ENCODE measurements at regions not wholly inside any gene's neighbourhood (a gene's known extent, or its start where the extent isn't known, plus 50 kb on each side); places are given as distances from the start of the nearest gene placed in this dataset.

DNA sequence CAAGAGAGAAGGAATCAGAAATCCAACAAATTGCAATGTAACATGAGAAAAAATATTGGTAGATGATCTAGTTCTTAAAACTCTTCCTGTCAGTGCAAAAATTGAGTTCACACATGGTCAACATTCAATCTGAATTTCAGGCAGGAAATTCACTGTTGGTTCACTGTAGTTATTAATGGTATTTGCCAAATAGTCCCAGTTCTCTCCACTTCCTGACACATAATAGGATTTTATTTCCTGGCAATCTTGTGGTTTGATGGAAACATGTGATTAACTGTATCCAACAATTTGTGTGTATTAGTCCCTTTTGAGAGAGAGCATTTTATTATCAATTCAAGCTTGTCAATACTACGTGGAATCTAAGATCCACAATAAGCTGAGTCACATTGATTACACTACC is 1103.1 kb downstream of the ROBO2 start:
- no peak for DNase-seq

DNA sequence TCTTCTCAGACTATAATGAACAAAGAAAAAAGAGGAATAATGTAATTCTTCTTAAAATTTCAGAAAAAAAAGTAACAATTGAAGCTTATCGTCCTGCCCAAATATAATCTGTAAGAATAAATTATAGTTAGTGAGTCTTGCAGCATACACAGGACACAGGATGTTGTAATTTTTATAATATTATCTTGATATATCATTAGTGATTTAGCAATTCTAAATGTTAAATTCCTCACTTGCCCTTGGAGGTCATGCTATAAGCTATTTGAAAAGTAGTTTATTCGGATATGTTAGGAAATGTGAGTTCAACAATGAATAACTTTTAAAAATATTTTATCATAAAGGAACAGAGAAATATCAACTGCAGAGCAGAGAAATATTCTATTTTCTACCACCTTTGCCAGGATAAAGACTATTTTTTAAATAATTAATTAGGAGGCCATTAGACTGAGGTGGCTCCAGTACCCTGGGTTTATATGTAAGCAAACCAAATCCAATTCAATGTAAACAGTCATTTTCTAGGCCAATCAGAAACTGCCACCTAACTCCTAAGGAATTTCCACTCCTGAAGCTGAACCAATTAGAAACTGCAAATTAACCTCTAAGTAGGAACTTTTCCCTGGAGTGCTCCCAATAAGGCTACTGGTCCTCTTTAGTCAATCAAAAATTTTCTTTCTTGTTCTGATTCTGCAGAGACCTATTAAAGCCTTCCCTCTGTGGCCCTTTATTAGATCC is 1109.3 kb downstream of the ROBO2 start:
- no peak for DNase-seq

DNA sequence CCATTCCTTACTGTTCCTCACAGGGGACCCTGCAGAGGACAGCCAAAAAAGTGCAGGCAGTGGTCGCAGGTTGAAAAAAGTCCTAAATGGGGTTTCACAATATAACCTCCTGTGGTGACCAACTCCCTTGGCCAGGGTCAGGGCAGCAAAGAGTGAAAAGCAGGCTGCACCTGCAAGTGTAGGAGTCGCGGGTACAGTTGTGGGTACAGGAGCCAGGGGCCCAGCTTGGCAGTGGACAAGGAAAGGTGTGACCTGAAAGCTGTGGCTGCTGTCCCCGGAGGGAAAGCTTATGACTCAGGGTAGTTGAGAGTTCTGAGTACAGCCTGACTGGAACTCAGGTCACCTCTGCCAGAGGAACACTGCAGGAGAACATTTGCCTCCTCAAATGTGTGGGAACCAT is 1114.1 kb downstream of the ROBO2 start:
- DNase-seq, result no peak

DNA sequence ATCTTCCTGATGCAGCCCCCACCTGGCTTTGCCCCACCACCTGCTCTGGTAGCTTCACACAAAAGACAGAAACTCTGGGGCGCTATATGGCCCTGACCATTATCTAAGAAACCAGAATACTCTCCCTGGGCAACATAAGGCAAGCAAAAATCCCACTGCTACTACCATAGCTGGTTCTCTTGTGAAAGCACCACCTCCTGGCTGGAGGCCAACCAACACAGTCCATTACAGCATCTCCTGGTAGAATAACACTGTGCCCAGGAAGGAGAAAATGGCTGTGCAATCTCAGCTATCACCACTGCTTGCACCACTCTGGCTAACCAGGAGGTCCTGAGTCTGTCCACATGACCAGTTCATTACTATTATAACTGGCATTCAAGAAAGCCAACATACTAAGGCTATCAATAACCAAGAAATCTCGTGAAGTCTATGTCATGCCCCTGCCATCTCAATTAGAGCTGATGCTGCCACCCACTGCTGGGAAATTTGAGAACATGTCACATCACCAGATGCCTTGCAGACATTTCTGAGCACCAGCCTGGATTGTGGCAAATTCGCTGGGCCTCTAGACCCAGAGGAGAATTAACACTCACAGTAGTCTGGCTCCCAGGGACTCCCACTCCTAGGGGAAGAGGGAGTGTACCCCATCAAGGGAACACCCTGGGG is 1114.8 kb downstream of the ROBO2 start:
- DNase-seq, result no peak

DNA sequence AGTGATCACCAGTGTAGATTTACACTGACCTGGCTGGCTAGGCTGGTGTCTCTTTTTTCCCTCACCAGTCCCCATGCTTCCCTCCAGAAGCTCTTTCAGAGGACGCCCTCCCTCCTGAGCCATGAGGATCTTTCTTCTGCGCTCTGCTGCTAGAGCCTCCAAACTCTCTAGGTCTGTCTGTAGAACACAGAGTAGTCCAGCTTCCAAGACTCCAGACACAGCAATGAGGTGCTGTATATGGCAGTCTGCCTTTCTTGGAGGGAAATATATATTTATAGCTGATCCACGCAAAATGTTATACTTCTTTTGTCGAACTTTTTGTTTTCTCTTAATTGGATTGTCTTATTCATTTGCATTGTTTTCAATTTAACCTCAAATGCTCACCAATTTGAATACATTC is 1121.8 kb downstream of the ROBO2 start:
- DNase-seq, result no peak

DNA sequence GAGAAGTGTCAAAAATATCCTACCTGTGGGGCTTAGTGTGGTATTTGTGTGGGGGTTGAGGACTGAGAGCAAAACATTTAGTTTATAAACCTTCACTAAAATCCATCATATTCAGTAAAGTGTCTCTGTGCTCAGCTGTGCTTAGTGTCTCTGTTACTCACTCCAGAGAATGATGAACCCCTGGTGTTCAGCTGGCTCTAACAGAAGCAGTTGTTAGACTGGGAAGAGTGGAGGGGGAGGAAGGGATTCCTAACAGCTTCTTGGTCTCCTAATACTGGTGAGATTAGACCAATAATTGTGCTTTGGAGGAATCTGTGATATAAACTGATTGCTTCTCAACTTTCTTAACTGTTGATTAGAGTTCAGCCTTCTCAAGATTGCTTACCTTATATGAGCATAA is 1123.5 kb downstream of the ROBO2 start:
- DNase-seq, result no peak

DNA sequence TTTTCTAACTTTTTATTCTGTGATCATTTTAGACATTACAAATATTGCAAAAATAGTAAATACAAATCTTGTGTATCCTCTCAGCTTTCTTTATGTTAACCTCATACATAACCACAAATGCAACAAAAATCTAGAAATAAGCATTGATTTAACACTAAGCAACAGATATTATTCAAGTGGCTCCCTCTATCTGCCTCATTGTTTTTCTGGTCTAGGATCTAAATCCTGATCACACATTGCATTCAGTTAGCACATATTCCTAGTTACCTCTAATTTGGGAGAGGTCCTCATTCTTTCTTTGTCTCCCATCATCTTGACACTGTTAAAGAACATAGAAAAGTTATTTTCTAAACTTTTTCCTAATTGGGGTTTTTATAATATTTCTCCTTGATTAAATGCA is 1126.0 kb downstream of the ROBO2 start:
- no peak for DNase-seq

DNA sequence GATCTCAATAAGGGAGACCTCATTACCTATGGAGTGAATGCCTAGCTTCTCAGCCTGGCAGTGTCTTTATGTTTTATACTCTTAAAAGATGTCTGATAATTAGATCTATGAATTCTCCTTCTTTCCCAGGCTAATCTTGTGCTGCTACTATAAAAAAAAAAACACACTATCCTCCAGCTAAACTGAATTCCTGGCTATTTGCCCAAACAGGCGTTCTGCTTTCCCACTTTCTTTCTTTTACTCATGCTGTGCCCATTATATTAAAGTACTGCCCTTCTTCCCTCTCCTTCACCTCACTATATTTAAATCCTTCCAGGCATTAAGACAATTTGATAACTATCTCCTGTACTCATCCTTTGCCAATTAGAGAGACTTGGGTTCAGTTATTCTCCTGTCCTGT is 1134.9 kb downstream of the ROBO2 start:
- DNase-seq, result no peak

DNA sequence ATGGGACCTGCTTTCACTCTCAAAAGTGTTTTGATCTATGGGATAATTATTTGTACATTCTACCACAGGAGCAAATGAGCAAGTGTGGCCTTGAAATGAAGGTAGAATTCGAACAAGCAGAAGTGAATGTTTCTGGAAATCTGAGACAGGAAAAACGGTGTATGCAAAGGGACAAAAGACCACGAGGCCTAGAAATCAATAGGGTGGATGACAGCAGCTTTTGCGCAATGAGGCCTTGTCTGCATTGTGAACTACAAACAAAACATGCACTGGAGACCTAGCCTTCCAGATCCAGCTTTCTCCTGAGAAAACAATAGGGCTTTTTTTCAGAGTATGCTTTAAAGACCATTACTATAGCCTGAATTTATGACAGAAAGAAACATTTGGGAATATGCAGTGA is 1137.0 kb downstream of the ROBO2 start:
- DNase-seq, result no peak

DNA sequence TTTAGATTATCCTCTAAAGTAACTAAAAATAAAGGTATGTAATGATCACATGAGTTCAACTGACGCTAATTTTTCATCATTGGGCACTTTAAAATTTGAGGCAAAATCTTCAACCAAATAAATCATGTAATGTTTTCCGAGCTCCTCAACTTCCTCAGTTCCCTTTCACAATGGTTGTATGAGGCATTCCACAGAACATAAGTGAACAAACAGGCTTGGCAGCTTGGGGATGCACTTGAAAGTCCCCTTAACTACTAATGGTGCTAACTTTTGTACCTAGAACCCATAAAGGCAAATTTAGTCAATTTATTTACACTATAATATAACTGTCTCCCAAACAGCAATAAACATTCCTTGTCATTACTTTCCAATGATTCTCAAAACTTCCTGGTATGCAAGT is 1137.9 kb downstream of the ROBO2 start:
- no peak for DNase-seq

DNA sequence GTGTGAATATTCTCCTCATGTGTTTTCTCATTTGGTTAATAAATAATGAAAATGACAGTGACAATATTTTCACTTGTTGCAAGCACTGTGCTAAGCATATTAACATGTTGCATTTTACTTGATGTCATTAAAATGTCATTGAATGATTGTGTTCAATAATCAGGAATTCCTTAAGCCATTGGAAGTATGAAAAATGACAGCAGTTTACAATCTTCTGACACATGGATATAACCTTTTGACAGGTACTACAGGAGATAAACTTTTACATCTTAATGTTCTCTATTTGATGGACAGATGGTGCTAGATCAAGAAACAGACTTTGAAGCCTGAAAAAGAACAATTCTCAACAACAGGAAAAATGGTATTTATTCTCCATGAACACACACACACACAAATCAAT is 1138.3 kb downstream of the ROBO2 start:
- no peak for DNase-seq

DNA sequence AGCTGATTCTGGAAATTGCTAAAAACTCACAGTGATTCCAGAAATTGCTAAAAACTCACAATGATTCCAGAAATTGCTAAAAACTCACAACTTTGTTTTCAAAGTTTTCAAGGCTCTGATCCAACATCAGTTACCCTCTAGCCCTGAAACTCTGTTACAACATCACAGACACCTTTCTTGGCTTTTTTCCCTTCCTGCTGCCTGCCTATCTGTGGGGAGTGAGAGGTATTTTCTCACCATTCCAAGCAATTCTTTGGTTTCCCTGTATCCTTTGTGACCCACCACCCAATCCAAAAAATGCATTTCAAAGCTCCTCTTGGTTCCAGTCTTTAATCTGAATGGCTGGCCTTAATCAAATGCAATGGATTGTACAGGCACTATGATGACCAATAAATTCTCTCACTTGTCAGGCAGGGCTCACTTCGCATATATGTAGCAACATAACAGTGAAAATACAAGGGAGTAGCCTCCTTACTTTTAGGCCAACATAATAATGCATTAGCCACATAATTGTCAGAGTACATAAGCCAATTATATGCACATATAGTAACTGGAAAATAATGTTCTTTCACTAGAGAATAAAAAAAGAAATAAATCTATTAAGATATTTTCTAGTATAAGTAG is 1139.0 kb downstream of the ROBO2 start:
- no peak for DNase-seq

DNA sequence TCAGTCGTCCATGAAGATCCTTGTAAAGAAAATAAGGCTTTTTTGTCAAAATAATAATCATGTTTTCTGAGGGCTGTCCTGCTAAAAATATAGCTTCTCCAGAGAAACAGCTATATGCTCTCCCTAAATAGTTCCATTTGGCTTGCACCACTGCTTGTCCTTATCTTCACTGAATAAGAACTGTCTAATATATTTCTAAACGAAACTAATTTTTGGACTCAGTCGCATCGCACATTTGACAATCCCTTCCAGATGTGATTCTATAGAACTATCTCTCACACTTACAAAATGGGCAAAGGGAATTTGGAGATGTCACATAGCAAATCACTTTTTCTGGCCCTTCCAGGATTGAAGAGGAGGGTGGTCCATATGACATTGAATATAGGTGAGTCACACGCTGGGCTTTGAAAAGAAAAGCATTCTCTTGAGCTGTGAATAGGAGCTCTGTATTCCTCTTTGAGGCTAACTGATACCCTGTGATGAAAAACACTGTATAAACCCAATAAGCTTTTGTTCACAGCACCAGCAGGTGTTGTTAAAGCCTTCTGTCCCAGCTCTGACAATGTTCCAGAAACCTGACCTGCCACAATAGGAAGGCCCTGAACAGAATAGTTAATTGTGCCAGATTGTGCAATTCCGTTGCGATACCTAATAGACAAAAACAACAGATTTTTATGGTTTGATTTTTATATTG is 1144.2 kb downstream of the ROBO2 start:
- DNase-seq, result no peak

DNA sequence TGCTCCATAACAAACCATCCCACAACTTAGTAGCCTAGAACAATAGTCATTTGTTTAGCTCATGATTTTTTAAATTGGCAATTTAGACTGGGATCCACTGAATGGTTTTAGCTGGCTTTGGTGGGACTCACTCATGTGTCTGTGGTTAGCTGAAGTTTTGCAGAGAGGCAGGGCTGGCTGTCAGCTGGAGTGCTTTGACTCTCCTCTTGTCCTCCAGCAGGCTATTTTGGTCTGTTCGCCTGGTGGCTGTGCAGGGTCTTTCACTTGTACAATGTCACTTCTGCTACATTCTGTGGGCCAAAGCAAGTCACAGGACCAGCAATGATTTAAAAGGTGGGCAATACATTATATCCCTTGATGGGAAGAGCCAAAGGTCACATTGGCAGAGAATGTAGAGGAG is 1146.5 kb downstream of the ROBO2 start:
- no peak for DNase-seq

DNA sequence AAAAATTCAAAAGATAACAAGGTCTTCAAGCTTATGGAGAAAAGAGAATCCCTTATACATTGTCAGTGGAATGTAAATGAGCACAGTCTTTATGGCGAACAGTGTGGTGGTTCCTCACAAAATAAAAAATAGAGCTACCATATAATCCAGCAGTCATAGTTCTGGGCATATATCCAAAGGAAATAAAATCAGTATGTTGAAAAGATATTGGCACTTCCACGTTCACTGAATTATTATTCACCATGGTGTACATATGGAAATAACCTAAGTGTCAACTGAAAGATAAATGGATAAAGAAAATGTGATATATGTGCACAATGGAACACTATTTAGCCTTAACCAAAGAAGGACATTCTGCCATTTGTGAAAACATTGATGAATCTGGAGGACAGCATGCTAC is 1161.2 kb downstream of the ROBO2 start:
- no peak for DNase-seq

DNA sequence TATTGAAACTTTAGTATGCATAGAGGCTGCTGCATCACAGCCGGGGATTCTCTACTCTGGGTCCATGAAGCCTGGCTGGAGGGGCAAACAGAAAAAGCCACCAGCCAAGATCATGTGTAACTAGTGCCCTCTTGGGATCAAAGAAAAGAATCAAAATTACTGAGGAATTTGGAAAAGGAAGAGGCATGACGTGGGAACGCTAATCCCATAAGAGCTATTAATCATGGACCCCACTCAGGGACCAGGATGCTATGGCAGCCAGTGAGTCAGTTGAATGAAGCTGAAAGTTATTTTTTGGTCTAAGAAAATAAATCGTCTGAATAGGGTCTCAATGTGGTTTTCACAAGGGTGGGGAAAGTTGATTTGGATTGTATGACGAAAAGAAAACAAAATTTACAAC is 1165.1 kb downstream of the ROBO2 start:
- DNase-seq, result no peak

DNA sequence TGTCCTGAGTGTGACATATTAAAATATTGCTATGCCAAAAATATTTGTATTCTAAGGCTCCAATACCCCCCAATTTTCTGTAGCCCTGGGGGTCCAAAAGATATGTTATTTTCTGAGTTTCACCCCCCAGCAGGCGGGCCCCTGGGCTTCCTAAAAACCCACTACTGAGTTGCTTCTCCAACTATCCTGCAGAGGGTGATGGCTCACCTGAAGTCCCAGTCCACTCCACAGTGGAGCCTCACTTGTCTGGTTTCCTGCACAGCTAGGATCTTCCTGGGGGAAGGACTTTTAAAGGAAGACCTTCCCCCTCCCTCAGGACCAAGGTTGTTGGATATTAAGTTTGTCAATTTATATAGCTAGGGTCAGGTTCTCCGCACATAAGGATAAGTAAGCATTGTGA is 1181.4 kb downstream of the ROBO2 start:
- no peak for DNase-seq

DNA sequence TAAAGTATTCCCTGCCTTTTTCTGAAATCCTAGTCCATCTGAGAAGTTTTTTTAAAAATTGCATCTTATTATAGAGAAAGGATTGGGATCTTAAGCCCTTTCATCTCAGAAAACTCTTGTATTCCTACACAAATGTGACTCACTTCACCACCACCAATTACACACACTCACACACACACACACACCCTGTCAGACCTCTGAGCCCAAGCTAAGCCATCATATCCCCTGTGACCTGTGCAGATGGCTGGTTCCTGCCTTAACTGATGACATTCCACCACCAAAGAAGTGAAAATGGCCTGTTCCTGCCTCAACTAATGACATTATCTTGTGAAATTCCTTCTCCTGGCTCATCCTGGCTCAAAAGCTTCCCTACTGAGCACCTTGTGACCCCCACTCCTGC is 1181.9 kb downstream of the ROBO2 start:
- no peak for DNase-seq

DNA sequence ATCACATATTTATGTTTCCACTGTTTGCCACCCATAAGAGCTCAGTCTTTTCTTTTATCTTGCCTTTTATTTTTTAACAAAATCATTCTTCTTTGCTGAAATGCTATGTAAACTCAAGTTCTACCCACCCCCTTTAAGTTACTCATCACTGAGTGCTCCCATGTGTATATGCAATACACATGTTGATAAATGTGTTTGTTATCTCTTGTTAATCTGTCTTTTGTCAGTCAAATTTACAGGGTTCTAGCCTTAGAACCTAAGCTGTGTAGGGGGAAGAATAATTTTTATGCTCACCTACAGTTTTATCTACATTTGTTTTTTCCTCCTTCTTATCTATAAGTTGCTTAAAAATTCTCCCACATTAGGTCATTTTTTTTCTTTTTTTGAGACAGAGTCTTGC is 1195.9 kb downstream of the ROBO2 start:
- DNase-seq, result no peak

DNA sequence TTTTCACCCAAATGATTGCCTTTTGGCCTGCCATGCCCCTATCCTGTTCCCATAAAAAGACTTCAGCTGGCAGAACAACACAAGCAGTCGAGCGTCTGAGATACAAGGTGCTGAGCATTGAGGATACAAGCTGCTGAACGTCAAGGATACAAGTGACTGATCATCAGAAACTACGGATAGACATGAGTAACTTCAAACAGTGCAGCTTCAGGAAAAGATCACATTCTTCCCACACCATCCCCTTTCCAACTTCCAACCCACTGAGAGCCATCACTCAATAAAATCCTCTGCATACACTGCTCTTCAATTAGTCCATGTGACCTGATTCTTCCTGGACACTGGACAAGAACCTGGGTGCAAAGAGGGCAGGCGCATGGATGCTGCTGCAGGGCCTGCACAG is 1198.9 kb downstream of the ROBO2 start:
- DNase-seq, result no peak

DNA sequence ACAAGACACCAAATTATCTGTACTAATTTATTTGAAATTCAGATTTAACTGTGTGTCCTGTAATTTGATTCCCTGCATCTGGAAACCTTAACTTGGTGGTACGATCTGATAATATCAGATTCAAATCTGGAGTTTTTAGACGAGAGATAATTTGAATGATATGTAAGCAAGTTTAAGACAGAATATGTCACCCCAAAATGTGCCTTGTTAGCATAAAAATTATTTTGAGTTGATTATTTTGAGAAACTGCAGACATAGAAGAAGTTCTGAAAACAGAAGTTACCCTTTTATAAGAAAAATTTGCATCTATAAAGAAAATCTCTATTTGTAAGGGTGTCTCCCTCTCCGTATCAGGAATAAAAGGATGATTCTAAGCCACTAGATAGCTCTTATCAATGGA is 1202.8 kb downstream of the ROBO2 start:
- DNase-seq, result no peak

DNA sequence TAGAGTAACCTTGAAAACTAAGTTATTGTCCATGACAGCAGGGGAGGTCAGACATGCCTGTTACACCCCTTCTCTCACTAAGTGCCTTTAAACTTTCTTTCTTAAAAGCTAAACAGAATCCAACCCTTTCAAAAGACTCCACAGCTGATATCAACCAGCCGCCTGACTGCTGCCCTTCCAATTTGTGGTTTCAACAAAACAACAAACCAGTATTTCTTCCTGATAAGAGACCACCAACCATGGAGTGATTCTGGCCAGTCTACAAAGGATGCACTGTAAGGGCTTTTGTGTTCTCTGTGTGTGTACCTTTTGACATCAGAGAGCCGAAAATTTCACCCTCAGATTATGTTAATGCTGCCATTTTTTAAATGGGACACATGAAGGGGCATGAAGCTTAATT is 1204.2 kb downstream of the ROBO2 start:
- DNase-seq, result no peak

DNA sequence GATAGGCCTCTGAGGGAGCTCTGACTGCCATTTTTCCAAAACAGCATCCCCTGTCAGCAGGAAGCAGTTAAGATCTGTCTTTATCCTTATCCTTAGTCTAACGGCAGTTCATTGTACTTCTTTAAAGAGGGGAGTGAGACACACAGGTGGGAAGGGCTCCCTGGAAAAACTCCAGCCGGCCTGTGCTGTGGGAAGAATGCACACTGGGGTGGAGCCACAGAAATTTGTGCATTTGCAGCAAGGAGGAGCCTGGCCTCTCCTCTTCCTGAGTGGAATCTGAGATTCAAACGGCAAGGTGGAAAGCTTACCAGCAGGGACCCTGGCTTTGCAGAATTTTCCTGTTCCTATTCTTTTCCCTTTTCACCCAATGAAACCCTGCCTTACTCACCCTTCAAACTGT is 1209.4 kb downstream of the ROBO2 start:
- DNase-seq, result no peak

Data from amygdala (tissue), 56 donors.